Stimulated activated CD4-positive, alpha-beta T cell treated with anti-CD3 and anti-CD28 coated beads, Interleukin-1b, Interleukin-23, amount 100 ng/mL, for 48 hours (primary cell): ENCODE measurements at regions not wholly inside any gene's neighbourhood (a gene's known extent, or its start where the extent isn't known, plus 50 kb on each side); places are given as distances from the start of the nearest gene placed in this dataset.

Experiments
- DNase-seq: peaks from one replicate; pipeline ENCODE4 v3.0.0-alpha.2; 2020

DNA sequence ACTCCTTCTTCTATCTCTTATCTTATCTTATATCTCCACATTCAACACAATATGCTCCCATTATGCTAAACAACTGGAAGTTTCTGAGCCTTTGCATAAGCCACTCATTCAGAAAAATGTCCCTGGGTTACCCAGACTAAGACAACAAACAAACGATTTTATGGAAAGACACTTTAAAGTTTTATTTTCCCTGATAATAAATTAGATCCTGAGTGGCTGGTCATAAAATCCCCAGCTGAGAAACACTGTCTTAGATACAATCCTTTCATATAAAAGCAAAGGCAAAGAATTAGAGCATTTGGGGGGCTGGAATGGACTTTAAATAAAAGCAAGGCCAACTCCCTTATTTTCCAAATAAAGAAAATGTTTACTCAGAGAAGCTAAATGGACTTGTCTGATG, 322.3 kb downstream of the GBE1 start:
- DNase-seq, result no peak

GRCh38 chr3:81437683-81438082, 323.8 kb downstream of the GBE1 start:
- DNase-seq, result no peak

GRCh38 chr3:81436182-81436581, 325.3 kb downstream of the GBE1 start:
- no peak for DNase-seq

- no peak for DNase-seq
Observed at GRCh38 chr3:81435050-81435449, 326.4 kb downstream of the GBE1 start.

DNA sequence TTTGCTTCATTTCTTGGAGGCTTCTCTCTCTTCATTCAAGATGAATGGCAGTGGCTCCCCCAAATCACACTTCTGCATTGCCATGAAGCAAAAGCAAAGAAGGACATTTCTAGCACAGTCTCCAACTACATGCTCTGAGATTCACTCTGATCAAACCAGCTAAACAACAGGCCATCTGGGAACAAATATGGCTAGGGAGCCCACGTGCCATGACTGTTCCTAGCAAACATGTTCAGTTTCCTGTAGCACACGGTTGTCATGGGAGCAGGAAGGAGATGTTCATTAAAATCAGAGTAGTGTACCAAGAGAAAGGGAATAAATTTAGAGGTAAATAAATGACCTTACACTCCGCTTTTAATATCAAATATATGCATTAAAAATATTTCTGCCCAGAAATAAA, 327.3 kb downstream of the GBE1 start:
- DNase-seq, result no peak

DNA sequence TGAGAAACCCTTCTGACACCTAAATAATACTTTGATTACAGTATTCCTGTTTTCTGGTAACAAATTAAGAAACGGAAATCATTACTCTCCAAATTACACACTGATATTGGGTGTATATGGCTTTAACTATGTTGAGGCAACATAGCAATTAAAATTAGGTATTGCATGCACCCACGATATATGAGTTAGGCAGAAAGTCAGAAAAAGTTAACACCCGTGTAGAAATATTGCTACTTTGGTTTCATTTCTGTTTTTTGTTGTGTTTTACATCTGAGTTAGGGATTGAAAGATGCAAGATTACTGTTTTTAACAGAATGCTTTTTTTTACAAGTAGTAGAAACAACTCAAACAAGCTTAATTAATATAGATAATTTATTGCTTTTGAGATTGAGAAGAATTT, 327.8 kb downstream of the GBE1 start:
- DNase-seq, result no peak

GRCh38 chr3:81432456-81432855, 329.0 kb downstream of the GBE1 start:
- DNase-seq, result no peak

DNA sequence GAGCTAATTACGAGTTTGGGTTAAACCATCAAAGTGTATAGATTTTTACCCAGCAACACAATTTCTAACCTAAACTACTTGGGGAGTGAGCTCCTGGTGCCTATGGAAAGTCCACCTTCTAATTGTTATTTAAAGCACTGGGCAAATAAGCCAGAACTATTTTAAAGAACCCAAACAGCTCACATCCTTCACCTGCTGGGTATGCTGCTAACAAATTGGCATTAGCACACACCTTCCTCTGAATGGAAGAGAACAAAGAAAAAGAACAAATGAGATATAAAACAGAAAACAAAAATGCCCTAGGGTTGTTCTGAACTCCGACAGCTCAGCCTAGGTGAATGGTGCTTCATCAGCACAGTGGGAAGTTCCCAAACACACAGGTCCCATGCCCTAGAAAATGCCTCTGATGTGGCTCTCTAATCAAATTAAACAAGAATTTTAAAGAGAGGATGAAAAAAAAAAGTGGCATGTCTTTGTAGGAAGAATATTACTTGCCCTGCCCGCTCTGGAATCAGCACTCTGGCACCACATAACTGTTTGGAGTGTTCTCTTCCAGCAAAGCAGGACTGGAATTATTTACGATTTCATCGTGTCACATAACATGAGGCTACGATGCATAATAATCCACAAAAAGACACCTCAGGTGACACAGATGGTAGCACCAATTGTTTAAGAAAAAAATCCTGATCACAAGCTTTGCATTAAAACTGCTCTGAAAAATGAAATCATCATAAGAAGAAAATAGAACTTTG, 334.4 kb downstream of the GBE1 start:
- DNase-seq, result no peak

- no peak for DNase-seq
Observed at GRCh38 chr3:81425198-81425868, 336.1 kb downstream of the GBE1 start.

- no peak for DNase-seq
Observed at GRCh38 chr3:81419228-81419627, 342.2 kb downstream of the GBE1 start.

- DNase-seq, result no peak
Observed at GRCh38 chr3:81416812-81417211, 344.6 kb downstream of the GBE1 start.

- DNase-seq, result no peak
Observed at GRCh38 chr3:81406318-81406717, 355.1 kb downstream of the GBE1 start.

- DNase-seq, result no peak
Observed at GRCh38 chr3:81395739-81396513, 365.5 kb downstream of the GBE1 start.

DNA sequence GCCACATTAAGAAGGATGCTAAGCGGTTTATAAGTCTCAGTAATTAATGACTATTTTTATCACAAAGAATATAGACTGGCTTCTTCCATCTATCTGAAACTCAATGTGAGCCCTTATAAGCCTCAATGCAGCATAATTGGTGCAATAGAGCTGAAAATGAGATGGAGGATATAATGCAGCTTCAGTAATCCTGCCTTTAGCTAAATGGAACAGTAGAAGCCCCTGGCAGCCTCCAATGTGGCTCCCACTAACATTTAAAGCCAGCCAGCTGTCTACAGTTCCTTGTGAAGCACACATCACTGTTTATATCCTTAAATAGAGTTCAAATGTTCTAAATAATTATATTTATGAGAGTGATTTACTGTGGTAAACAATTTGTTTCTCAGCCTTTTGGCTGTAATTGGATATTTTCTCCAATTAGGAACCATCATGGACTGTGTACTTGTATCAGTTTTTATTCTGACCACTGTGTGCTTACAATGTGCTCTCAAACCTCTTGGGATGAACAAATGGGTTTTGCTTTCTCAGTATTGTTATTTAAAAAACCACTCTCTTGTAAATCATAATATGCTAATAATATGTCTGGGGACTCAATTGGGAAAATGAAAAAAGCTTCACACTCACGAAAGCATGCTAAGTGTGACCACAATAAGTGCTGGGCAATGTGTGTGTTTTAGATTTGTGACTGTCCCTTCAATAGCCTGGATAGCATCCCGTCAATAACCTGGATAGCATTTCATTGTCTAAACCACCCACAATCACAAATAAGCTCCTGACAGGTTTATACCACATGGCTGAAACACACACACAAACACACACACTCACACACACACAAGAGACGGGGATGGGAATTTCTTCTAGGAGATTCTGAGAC, 366.6 kb downstream of the GBE1 start:
- no peak for DNase-seq

DNA sequence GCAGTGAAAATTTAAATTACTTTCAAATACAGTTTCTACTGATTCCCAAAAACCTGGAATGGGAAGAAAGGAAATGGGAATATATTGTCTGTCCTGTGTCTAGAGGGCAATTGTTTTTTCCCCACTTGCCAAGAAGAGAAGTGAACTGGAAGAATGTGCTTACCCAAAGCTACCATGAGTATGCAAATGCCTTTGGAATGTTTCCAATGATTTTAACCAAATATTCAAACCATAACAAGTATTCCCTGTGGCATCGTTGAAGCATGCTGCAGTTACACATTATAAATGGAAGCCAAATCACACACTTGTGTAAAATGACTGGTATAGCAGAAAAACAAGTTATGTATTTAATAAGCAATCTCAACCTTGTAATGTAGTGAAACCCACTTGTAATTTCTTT, 368.2 kb downstream of the GBE1 start:
- DNase-seq, result no peak

GRCh38 chr3:81390796-81391195, 370.6 kb downstream of the GBE1 start:
- DNase-seq, result no peak

GRCh38 chr3:81388191-81388590, 373.3 kb downstream of the GBE1 start:
- no peak for DNase-seq

- no peak for DNase-seq
Observed at GRCh38 chr3:81382470-81382869, 379.0 kb downstream of the GBE1 start.

DNA sequence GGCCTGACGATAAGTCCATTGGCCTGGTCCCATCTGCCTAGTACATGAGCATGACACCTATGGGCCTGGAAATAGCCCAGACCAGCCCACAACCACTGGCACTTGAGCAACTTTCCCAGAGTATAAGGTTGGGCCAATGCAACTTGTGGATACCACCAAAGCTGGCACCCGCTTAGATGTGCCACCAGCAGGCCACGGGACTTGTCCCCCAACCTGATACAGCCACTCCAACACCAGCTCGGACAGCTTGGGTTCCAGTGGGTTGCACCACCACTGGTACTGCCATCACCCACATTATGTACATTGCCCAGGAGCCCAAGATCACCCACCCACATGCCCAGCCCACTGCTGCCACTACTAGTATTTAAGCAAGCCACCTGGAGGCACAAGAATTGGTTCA, 381.2 kb downstream of the GBE1 start:
- DNase-seq, result no peak

DNA sequence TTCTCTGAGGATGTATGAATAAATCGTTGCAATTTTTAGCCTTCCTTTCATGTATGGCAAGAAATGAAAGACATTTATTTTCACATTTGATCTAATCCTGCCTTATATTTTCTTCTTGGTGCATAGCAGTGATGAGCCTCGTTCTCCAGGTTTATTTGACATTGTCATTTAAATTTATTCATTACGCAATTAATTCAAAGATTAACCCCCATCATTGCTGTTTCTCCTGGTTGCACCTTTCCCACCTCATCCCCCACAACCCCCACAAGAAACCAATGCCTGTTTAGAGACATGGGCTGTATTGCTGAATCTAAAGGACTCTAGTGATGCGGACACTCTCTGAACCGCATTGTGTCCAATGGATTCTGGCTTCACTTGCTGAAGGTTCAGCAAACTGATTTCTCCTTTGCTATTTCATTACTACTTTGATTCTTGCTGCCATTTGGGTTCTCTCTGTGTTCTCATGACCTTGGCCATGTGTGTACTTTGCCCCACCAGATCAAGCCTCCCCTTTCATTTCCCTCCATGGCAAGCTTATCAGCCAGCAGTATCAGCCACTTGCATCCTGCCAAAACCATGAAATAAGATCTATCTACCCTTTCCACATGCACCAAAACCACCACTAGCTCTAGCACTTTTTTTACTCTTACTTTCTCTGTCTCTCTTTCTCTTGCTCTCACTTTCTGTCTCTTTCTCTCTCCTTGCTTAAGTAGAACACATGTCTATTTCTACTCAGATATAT, 382.7 kb downstream of the GBE1 start:
- DNase-seq, result no peak

- DNase-seq, result no peak
Observed at GRCh38 chr3:81375921-81376320, 385.5 kb downstream of the GBE1 start.

GRCh38 chr3:81364411-81364810, 397.0 kb downstream of the GBE1 start:
- no peak for DNase-seq
